ENCODE measurements at regions not wholly inside any gene's neighbourhood (a gene's known extent, or its start where the extent isn't known, plus 50 kb on each side); places are given as distances from the start of the nearest gene placed in this dataset.
"Not testable (repeated sequence)": the region's sequence is repeated elsewhere in the genome, so short reads cannot be mapped to it uniquely, and the experiment has no call there.

DNA sequence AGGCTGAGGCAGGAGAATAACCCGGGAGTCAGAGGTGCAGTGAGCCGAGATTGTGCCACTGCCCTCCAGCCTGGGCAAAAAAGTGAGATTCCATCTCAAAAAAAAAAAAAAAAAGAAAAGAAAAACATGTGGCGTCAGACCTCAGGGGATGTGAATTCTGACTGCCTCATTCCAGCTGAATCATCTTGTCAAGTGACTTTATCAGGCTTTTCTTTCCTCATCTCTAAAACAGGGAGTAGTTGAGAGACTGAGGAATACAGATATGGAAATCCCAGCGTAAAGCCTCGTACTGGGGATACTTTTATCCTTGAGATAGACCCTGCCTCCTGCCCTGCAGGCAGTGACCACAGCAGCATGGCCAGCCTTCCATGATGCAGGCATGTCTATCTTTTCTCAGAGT lies 76.4 kb downstream of the PPIAL4A start:
- not testable (repeated sequence) for DNase-seq; H3K4me1 Mint-ChIP-seq; H3K9me3 Mint-ChIP-seq; H3K4me3 Mint-ChIP-seq; H3K27me3 Mint-ChIP-seq (ENCODE audit: low read depth in 3 of 3); H3K36me3 Mint-ChIP-seq; H3K27ac Mint-ChIP-seq

DNA sequence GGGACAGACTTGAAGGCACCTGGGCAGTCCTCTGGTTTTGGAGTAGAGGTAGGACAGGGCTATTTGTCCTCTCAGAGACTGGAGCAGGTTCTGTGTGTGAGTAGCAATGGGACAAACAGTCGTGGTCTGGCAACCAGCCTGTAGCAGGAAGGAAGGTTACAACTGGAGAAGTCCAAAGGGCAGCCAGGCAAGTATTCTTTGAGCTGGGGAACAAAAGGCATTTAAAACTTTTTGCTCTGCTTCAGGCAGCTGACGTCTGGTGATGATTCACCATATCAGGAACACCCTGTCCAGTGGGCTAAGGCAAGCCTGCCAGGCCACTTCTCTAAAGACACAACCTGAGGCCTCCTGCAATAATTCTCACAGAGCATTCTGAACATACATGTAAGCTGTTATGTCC lies 83.3 kb downstream of the PPIAL4A start:
- not testable (repeated sequence) for H3K4me1 Mint-ChIP-seq; H3K27me3 Mint-ChIP-seq (ENCODE audit: low read depth in 3 of 3); H3K36me3 Mint-ChIP-seq; DNase-seq; H3K9me3 Mint-ChIP-seq; H3K27ac Mint-ChIP-seq; H3K4me3 Mint-ChIP-seq

DNA sequence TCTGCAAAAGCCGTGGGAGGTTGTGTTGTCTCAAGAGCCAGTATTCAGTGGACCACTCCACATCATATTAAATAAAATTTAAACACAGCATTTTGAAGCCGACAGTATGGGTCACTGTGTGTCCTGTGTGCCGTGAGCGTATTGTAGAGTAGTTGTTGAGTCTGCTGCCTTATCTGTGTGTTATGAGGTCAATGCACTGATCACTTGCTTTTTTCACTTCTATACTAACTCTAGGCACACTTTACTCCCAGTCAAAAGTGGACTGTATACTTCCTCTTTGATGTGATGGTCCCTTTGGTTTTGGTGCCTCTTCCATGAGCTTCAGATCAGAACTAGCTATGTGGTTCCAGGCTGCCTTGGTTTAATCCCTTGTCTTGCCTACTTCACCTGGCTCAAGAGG lies 84.3 kb downstream of the PPIAL4A start:
- H3K4me1 Mint-ChIP-seq; H3K27ac Mint-ChIP-seq; H3K4me3 Mint-ChIP-seq; H3K27me3 Mint-ChIP-seq (ENCODE audit: low read depth in 3 of 3); H3K36me3 Mint-ChIP-seq; H3K9me3 Mint-ChIP-seq; DNase-seq: not testable (repeated sequence)

DNA sequence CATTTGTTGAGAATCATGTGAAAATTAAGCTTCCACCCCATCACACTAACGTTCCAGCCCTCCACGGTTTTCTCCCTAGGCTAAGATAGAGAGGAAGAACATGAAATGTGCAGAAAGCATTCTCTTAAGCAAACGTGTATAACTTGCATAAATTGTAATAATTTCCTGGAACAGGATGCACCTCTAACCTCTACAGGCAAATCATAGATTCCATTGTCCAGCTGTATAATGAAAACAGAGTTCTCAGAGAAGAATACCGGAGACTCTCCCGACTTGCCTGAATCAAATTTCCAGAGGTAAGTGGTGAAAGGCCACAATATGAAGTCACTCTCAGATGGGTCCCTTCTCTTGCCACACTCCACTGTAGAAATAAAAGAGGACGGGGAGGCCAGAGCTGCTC lies 87.7 kb downstream of the PPIAL4A start:
- H3K27ac Mint-ChIP-seq; H3K36me3 Mint-ChIP-seq; H3K27me3 Mint-ChIP-seq (ENCODE audit: low read depth in 3 of 3); H3K4me3 Mint-ChIP-seq; DNase-seq; H3K9me3 Mint-ChIP-seq; H3K4me1 Mint-ChIP-seq: not testable (repeated sequence)

DNA sequence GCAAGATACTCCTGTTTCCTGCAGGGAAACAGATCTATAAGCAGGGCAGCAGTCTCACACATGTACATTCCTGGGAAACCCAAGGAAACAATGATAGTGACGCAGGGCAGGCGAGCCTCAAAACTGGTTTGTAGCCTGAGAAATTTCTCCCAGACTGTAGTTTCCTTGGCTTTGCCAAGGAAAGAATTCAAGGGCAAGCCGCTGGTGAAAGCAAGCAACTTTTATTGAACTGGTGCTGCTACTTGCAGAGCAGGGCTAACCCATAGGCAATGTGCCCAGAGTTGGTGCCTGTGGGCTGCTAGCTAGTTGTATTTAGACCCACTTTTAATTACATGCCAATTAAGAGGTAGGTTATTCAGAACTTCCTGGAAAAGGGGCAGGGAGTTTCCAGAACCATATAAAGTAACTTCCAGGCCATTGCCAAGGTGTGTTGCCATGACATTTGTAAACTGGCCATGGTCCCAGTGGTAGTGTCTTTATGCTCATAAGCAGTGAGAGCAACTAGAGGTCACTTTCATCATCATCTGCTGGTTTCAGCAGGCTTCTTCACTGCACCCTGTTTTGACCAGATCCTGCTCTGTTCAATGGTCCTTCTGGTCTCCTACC lies 92.0 kb downstream of the PPIAL4A start:
- H3K36me3 Mint-ChIP-seq; DNase-seq; H3K27ac Mint-ChIP-seq; H3K4me1 Mint-ChIP-seq; H3K27me3 Mint-ChIP-seq (ENCODE audit: low read depth in 3 of 3); H3K9me3 Mint-ChIP-seq; H3K4me3 Mint-ChIP-seq: not testable (repeated sequence)

DNA sequence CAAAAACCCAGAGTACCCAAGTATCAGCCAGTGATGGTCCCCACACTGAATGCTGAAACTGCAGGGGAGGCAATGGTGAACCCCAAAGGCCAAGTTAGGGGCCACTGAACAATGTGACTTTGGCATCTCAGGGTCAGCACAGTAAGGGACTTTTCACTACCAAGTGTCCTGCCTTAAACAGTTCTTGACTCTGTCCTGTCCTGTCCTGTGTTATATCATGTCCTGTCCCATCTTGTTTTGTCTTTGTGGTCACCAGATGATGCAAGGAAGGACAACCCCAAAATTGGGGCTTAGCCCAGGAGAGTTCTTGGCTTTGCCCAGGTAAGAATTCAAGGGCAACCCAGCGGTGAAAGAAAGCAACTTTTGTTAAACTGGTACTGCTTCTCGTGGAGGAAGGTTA lies 105.0 kb downstream of the PPIAL4A start:
- not testable (repeated sequence) for H3K27me3 Mint-ChIP-seq (ENCODE audit: low read depth in 3 of 3); H3K9me3 Mint-ChIP-seq; H3K27ac Mint-ChIP-seq; H3K4me3 Mint-ChIP-seq; H3K4me1 Mint-ChIP-seq; H3K36me3 Mint-ChIP-seq; DNase-seq

DNA sequence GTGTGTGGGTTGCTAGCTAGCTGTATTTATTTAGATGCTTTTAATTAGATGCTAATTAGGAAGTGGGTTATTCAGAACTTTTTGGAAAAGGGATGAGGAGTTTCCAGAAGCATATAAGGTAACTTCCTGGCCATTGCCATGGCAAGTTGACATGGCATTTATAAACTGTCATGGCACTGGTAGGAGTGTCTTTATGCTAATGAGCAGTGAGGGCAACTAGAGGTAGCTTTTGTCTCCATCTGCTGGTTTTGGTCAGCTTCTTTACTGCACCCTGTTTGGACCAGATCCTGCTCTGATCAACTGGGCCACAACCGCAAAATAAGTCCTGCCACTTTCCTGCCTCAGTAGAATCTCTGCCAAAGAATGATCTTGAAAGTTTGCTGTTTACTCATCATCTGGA lies 105.5 kb downstream of the PPIAL4A start:
- H3K4me3 Mint-ChIP-seq; H3K36me3 Mint-ChIP-seq; H3K27ac Mint-ChIP-seq; H3K9me3 Mint-ChIP-seq; H3K4me1 Mint-ChIP-seq; H3K27me3 Mint-ChIP-seq (ENCODE audit: low read depth in 3 of 3): not testable (repeated sequence)
- peak; percentile 9 to 22 (median 20) for DNase-seq

DNA sequence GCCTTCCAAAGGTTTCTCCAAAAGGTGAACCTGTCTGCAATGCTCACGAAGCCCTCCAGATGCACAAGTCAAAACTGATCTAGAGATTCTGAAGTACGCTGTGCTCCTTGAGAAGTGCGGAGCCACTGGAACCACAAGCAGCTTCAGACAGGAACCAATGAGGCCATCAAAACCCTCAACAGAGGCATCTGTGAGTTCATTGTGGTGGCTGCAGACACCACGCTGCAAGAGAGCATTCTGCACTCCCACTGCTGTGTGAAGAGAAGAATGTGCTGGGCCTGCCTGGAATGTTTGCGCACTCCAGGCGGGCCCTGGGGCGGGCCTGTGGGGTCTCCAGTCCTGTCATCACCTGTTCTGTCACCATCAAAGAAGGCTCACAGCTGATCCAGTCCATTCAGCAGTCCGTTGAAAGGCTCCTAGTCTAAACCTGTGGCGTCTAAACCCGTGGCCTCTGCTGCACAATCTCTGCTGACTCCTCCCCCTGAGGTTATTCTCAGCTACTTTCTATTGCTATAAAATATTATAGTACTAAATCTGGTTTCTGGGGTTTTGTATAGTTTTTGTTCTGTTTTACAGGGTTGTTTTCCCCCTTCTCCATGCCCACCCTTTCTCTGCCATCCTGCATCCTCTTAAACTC lies 111.6 kb downstream of the PPIAL4A start:
- H3K4me3 Mint-ChIP-seq: peak overlapping the region in 2 of 5 donors; percentile 46 to 49
- not testable (repeated sequence) for H3K4me1 Mint-ChIP-seq; H3K27me3 Mint-ChIP-seq (ENCODE audit: low read depth in 3 of 3); H3K36me3 Mint-ChIP-seq; H3K9me3 Mint-ChIP-seq; H3K27ac Mint-ChIP-seq
- DNase-seq: peak; percentile 6 to 19 (median 11)

DNA sequence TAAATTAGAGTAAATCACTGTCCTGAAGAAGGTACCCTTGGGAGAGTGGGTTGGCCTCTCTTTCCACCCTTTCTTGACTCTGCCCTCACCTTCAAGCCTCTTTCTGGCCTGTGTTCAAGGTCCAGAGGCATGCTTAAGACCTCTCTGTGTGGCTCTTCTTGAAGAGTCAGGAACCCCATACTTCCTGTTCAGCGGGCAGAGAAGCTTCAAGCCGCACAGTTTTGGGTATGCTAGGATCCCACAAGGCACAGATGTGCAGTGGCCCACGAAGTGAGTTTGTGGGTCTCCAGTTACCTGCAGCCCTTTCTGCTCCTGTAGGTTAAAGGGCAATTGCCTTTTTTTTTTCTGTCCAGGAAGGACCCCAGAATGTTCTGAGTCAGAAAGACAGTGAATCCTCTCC lies 113.7 kb downstream of the PPIAL4A start:
- not testable (repeated sequence) for H3K4me3 Mint-ChIP-seq; H3K27me3 Mint-ChIP-seq (ENCODE audit: low read depth in 3 of 3); DNase-seq; H3K36me3 Mint-ChIP-seq; H3K27ac Mint-ChIP-seq; H3K9me3 Mint-ChIP-seq
- H3K4me1 Mint-ChIP-seq: peaks cover 10 to 11% of the 10 kb centered on the region in 2 donors

DNA sequence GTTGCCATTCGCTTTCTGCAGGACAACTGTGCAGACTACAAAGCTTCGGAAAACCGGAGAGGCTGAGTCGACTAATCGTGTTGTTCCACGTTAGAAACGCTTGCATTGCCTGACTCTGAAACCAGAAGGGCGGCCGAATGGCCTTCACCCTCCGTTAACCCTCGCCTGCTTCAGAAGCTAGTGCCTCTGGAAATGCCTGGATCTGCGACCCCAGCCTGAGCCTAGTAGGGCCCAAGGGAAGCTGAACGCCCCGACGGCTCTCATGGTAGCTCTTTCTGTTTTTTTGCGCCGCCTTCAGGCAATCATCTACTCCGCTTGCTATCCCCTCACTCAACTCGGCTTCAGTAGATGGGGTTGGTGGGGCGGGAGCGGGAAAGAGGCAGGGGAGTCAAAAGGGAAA lies 117.3 kb downstream of the PPIAL4A start:
- H3K9me3 Mint-ChIP-seq, DNase-seq, H3K27ac Mint-ChIP-seq, H3K4me3 Mint-ChIP-seq, H3K36me3 Mint-ChIP-seq: not testable (repeated sequence)
- peaks cover 0 to 11% (median 0%) of the 10 kb centered on the region in 3 donors for H3K27me3 Mint-ChIP-seq (ENCODE audit: low read depth in 3 of 3)
- peaks cover 15 to 19% of the 10 kb centered on the region in 2 donors for H3K4me1 Mint-ChIP-seq

DNA sequence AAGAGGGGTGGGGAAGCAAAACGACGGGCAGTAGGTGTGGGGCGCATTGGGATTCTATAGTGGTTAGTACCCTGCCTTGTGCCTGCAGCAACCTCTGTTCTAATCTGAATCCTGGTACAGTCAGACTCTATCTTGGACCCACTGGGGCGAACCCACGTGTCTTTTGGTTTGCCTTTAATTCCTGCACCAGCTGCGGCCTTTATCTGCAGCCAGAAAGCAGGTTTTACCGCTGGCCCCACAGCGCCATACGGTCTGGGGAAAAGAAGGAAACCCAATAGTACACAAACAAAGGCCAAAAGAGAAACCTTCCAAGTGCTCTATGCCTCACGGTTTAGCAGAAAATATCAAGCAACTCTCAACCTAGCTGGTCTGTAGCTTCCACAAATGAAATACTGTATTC lies 118.2 kb downstream of the PPIAL4A start:
- not testable (repeated sequence) for H3K9me3 Mint-ChIP-seq, DNase-seq, H3K36me3 Mint-ChIP-seq, H3K27ac Mint-ChIP-seq
- Mint-ChIP-seq H3K4me3 (peak overlapping the region; percentile 27 to 80 (median 67)), H3K27me3 (ENCODE audit: low read depth in 3 of 3) (peaks cover 0 to 11% (median 0%) of the 10 kb centered on the region in 3 donors), H3K4me1 (peaks cover 15 to 19% of the 10 kb centered on the region in 2 donors)

DNA sequence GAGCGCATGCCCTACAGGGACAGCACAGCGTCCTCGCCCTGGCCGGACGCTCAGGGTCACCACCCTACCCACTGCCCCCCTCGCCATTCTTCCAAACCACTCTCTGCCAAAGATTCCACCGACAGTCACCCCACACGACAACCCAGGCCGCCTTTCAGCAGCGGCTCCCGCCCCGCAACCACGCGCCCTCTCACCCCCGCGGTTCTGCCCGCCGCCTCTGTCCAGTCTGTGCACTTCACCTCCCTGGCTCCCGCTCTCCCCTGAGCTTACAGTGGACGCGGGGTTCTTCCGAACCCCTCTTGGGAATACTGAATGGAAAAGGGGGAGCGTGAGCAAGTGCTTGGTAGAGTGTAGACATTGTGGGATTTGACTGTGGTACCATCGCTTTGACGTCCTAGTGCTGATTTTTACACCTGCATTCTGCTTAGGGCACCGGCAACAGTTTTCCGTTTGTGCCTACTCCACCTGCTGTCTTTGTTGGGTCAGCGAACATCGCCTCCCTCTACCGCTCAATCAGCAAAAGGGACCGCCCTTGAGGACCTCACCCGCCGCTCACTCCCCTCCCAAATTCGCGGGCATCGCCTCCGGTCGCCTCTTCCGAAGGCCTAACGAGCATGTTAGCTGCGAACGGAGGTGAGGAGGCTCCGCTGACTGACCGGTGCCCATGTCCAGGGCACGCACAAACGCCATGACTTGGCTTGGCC lies 119.1 kb downstream of the PPIAL4A start:
- H3K4me3 Mint-ChIP-seq: peak overlapping the region; percentile 67 to 85 (median 80)

DNA sequence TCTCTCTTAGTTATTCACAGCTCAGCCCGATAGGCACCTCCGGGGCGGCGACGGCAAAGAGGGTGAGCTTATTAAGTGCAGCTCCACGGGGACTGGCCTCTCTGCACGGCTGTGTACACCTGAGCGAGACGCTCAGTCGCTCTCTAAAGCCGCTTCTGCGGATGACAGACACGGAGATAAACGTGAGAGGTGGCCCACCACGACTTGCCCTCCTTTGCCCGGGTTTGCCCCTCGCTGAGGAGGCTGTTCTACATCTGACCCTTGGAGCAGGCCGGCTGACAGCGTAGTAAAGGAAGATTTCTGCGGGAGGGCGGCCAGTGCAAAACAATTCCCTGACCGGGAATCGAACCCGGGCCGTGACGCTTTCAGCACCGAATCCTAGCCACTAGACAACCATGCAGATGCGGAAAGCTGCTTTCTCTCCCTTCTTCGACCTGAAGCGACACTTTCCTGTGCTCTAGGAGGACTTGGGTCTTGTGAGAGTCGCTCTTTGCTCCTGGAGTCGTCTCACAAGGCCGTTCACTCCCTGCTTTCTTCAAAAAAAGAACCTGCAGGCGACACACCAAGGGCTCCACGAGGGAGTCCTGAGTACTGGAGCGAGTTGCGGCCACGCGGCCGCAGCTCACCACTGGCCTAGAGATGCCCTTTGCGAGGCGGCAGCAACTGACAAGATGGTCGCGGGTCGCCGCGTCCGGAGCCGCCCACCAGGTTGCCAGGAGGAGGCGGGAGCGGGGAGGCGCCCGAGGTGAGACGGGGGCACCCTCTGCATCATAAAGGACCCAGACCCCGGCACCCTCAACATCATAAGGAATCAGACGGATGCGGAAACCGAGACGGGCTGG lies 119.9 kb downstream of the PPIAL4A start:
- DNase-seq, H3K36me3 Mint-ChIP-seq, H3K9me3 Mint-ChIP-seq, H3K27ac Mint-ChIP-seq: not testable (repeated sequence)
- peaks cover 14 to 19% of the 10 kb centered on the region in 2 donors for H3K4me1 Mint-ChIP-seq
- H3K27me3 Mint-ChIP-seq (ENCODE audit: low read depth in 3 of 3): peaks cover 0 to 11% (median 0%) of the 10 kb centered on the region in 3 donors
- H3K4me3 Mint-ChIP-seq: peak overlapping the region; percentile 67 to 85 (median 80)

More for the DNA sequence above, 119.1 kb downstream of the PPIAL4A start:
- not testable (repeated sequence) for H3K27ac Mint-ChIP-seq, H3K36me3 Mint-ChIP-seq, H3K9me3 Mint-ChIP-seq
- peaks cover 14 to 19% of the 10 kb centered on the region in 2 donors for H3K4me1 Mint-ChIP-seq
- H3K27me3 Mint-ChIP-seq (ENCODE audit: low read depth in 3 of 3): peaks cover 0 to 11% (median 0%) of the 10 kb centered on the region in 3 donors
- peak in 2 of 3 donors; percentile 8 to 18 for DNase-seq

DNA sequence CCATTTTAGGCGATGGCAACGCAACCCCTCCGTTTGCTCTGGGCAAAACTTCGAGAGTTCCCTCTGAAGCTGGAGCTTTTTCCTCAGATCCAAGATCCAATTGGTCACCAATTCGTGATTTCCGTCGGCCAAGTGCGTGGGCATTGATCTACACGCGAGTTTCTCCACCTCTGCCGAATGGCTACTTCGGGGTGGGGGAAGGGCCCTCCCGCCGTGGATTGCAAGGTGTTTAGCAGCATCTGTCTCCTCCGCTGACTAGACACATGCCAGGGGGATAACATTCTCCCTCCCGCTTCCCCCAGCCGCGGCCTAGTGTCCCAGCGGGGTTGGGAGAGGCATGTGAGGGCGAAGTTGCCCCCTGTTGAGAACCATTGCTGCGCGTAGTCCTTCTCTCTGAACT lies 120.6 kb downstream of the PPIAL4A start:
- not testable (repeated sequence) for H3K4me3 Mint-ChIP-seq, H3K9me3 Mint-ChIP-seq, H3K27ac Mint-ChIP-seq, H3K36me3 Mint-ChIP-seq, DNase-seq
- peaks cover 0 to 11% (median 0%) of the 10 kb centered on the region in 3 donors for H3K27me3 Mint-ChIP-seq (ENCODE audit: low read depth in 3 of 3)
- H3K4me1 Mint-ChIP-seq: peaks cover 14 to 19% of the 10 kb centered on the region in 2 donors

All from immature natural killer cell (primary cell).